CD4-positive, alpha-beta T cell treated with Interleukin-10 for 1 hour (primary cell): ENCODE measurements at regions not wholly inside any gene's neighbourhood (a gene's known extent, or its start where the extent isn't known, plus 50 kb on each side); places are given as distances from the start of the nearest gene placed in this dataset.
"Not testable (repeated sequence)": the region's sequence is repeated elsewhere in the genome, so short reads cannot be mapped to it uniquely, and the experiment has no call there.

ENCODE experiments used
- DNase-seq: peaks from one replicate; pipeline ENCODE4 v3.0.0-alpha.2; 2020

GRCh38 chr13:105907319-105908019 lies 628.0 kb downstream of the EFNB2 start:
- DNase-seq: no peak

- DNase-seq: no peak
These were observed 628.7 kb downstream of the EFNB2 start for GRCh38 chr13:105906746-105907145.

GRCh38 chr13:105904034-105904742 lies 631.3 kb downstream of the EFNB2 start:
- no peak for DNase-seq

GRCh38 chr13:105902396-105902795 lies 633.1 kb downstream of the EFNB2 start:
- no peak for DNase-seq

- no peak for DNase-seq
These were observed 637.9 kb downstream of the EFNB2 start for GRCh38 chr13:105897575-105897974.

- no peak for DNase-seq
These were observed 640.8 kb downstream of the EFNB2 start for GRCh38 chr13:105894697-105895096.

GRCh38 chr13:105890509-105890908 lies 645.0 kb downstream of the EFNB2 start:
- no peak for DNase-seq

GRCh38 chr13:105878119-105878700 lies 657.3 kb downstream of the EFNB2 start:
- no peak for DNase-seq

GRCh38 chr13:105874814-105875213 lies 660.6 kb downstream of the EFNB2 start:
- no peak for DNase-seq

GRCh38 chr13:105871768-105872167 lies 663.7 kb downstream of the EFNB2 start:
- no peak for DNase-seq

GRCh38 chr13:105871326-105871725 lies 664.1 kb downstream of the EFNB2 start:
- DNase-seq: no peak

- no peak for DNase-seq
These were observed 672.1 kb downstream of the EFNB2 start for GRCh38 chr13:105863300-105863920.

- DNase-seq: no peak
These were observed 687.0 kb downstream of the EFNB2 start for GRCh38 chr13:105848494-105848893.

- no peak for DNase-seq
These were observed 687.8 kb downstream of the EFNB2 start for GRCh38 chr13:105847527-105848291.

GRCh38 chr13:105846923-105847322 lies 688.5 kb downstream of the EFNB2 start:
- no peak for DNase-seq

GRCh38 chr13:105841286-105841685 lies 694.2 kb downstream of the EFNB2 start:
- DNase-seq: no peak

- DNase-seq: no peak
These were observed 697.2 kb downstream of the EFNB2 start for GRCh38 chr13:105838231-105838630.

GRCh38 chr13:105837295-105837694 lies 698.2 kb downstream of the EFNB2 start:
- not testable (repeated sequence) for DNase-seq

- DNase-seq: no peak
These were observed 704.6 kb downstream of the EFNB2 start for GRCh38 chr13:105830821-105831220.

- no peak for DNase-seq
These were observed 708.2 kb downstream of the EFNB2 start for GRCh38 chr13:105827111-105827809.

GRCh38 chr13:105825071-105825470 lies 710.4 kb downstream of the EFNB2 start:
- no peak for DNase-seq

GRCh38 chr13:105821337-105821736 lies 714.1 kb downstream of the EFNB2 start:
- no peak for DNase-seq
